HT1080 (cell line): ENCODE measurements at regions not wholly inside any gene's neighbourhood (a gene's known extent, or its start where the extent isn't known, plus 50 kb on each side); places are given as distances from the start of the nearest gene placed in this dataset.

ENCODE experiments used
- DNase-seq: peaks from one replicate; pipeline ENCODE4 v3.0.0-alpha.2; 2015; ENCODE audit warnings: low read depth

DNA sequence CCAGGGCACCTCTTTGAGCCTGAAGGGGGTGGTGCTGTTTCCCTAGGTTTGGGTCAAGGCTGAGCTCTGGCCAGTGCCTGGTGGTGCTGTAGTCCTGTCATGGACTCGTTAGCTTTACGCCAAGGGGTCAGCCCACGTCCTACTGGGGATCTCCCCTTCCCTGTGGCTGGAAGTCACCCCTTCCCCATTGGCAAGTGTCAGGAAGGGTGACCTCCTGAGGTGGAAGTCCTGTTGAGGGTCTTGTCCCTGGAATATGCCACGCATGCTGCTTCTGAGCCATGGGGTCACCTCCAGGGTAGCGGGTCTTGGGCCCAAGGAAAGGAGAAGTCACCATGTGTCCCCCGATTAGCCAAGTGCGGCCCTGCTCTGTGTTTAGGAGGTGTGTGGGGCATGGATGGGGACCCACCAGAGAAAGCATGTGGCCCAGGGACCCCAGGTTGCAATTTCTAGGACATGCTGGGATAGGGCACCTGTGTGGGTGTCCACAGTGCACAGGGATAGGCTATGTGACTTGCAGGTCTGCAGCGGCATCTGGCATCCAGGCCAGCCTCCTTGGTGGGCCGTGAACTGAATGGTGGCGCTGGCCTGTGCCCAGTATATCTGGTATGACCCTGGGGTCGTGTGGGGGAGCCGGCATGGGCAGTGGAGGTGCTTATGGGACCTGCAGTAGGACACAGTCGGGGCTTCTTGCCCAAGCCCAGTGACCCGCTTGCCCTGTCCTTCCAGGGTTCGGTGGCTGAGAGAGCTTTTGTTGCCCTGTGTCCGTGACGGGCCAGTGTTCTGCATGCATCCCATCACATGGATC is 226.7 kb downstream of the SNRPN start:
- DNase-seq: no peak

DNA sequence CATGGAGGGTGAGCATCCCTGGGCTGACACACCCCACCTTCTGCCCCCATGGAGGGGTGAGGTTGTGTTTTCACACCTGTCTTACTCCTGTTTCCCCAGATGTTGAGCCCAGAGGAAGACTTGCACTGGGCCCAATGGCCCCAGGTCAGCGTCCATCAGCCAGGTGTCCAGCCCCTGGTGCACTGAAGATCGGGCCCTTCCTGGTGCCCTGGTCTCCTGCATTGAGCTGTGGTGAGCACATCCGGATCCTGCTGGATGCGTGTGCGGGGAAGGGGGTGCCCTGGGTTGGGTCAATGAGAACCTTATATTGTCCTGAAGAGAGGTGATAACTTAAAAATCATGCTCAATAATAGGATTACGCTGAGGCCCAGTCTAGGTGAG is 227.3 kb downstream of the SNRPN start:
- DNase-seq: no peak

DNA sequence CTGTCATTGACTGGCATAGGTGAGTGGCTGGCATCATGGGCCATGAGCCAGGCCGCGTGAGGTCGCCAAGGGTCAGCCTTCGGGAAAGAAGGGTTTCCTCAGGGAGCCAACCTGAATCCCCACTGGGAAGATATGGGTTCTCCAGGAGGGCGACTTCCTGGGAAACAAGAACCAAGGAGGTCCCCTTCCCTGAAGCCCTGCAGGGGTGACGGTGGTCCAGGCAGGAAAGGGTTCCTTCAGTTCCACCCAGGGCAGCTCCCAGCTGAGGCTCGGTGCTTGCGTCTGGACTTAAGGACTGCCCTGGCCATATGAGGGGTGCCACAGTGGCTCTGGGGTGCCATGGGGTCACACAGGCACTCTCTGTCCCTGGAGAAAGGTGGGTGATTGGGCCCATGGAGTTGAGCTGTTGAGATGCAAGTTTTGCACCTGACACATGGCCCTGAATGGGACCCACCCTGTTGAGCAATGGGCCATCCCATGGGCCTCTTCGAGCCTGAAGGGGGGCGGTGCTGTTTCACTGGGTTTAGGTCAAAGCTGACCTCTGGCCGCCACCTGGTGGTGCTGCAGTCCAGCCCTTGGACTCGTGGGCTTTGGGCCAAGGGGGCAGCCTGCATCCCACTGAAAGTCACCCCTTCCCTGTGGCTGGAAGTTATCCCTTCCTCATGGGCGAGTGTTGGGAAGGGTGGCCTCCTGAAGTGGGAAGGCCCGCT is 228.1 kb downstream of the SNRPN start:
- DNase-seq: no peak

DNA sequence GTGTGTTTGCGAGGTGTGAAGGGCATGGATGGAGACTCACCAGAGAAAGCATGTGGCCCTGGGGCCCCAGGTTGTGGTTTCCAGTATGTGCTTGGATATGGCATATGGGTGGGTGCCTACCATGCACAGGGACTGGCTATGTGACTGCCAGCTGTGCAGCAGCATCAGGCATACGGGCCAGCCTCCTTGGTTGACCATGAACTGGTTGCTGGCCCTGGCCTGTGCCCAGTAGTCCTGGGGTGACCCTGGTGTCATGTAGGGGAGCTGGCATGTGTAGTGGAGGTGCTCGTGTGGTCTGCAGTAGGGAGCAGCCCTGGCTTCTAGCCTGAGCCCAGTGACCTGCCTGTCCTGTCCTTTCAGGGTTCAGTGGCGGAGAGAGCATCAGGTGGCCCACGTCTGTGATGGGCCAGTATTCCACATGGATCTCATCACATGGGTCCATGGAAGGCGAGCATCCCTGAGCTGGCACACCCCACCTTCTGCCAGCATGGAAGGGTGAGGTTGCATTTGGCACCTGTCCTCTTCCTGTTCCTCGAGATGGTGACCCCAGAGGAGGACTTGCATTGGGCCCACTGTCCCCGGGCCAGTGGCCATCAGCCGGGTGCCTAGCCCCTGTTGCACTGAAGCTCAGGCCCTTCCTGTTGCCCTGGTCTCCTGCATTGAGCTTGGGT is 228.9 kb downstream of the SNRPN start:
- DNase-seq: no peak

DNA sequence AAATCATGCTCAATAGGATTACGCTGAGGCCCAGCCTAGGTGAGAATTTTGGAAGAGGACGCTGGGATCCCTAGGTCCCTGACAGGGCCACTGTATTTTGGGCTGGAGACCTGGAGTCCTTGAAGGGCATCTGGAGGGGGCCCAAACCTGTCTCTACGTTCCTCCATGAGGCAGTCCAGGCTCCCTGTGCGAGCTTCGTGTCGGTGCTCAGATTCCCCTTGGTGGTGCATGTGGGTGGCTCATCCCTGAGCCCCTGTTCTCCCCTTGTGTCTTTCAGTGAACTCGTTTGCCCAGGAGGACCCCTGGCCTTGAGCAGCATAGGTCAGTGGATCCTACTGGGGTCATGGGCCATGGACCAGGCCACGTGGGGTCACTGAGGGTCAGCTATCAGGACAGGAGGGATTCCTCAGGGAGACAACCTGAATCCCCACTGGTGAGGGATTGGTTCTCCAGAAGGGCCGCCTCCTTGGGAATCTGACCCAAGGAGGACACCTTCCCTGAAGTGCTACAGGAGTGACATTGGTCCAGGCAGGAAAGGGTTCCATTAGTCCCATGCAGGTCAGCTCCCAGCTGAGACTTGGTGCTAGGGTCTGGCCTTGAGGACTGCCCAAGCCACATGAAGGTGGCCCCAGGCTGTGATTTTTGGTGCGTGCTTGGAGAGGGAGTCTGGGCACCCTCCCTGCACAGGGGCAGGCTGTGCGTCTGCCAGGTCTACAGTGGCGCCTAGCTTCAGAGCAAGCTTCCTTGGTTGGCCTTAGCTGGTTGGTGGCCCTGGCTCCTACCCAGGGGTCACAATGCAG is 229.8 kb downstream of the SNRPN start:
- no peak for DNase-seq

DNA sequence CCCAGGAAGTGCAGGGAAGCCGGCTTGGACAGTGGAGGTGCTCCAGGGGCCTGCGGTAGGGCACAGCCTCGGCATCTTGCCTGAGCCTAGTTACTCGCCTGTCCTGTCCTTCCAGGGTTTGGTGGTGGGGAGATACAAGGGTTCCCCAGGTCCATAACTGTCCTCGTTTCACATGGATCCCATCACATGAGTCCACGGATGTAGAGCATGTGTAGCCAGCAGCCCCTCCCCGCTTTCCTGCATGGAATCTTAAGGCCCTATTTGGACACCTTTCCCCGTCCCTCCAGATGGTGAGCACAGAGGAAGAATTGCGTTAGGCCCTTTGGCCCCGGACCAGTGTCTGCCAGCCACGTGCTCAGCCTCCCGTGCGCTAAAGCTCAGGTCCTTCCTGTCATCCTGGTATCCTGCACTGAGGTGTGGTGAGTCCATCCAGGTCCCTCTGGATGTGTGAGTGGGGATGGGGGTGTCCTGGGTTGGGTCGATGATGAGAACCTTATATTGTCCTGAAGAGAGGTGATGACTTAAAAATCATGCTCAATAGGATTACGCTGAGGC is 230.4 kb downstream of the SNRPN start:
- DNase-seq: no peak

DNA sequence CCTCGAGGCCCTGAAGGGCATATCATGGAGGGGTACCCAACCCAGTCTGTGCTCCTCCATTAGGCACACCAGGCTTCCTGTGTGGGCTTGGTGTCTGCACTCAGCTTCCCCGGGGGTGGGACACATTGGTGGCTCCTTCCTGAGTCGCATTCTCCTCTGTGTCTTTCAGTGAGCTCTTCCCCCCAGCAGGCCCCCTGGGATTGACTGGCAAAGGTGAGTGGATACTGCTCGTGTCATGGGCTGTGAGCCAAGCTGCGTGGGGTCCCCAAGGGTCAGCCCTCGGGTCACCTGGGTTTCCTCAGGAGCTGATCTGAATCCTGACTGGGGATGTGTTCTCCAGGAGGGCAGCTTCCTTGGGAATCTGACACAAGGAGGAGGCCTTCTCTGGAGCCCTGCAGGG is 231.0 kb downstream of the SNRPN start:
- no peak for DNase-seq

DNA sequence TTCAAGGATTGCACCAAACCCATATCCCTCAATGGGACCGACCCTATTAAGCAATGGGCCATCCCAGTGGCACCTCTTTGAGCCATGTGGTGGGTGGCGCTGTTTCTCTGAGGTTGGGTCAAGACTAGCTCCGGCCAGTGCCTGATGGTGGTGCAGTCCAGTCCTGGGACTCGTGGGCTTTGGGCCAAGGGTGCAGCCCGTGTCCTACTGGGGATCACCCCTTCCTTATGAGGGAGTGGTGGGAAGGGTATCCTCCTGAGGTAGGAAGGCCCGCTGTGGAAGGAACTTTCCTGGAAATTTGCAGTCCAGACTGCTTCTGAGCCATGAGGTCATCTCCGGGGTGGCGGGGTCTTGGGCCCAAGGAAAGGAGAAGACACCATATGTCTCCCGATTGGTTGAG is 231.6 kb downstream of the SNRPN start:
- no peak for DNase-seq

DNA sequence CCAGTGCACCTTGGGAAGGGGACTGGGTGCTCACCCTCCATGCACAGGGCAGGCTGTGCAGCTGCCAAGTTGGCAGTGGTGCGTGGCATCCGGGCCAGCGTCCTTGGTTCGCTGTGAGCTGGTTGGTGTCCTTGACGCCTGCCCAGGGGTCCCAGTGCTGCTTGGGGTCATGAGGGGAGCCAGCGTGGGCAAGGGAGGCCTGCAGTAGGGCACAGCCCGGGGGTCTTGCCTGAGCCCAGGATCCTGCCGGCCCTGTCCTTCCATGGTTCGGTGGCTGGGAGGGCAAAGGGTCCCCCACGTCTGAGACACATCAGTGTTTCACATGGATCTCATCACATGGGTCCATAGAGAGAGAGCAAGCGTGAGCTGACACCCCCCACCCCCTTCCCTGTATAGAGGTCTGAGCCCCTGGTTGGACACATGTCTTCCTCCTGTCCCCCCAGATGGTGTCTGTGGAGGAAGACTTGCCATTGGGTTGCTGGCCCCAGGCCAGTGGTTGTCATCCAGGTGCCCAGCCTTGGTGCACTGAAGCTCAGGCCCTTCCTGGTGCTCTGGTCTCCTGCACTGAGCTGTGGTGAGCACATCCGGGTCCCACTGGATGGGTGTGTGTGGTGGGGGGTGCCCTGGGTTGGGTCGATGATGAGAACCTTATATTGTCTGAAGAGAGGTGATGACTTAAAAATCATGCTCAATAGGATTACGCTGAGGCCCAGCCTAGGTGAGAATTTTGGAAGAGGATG is 232.3 kb downstream of the SNRPN start:
- no peak for DNase-seq

DNA sequence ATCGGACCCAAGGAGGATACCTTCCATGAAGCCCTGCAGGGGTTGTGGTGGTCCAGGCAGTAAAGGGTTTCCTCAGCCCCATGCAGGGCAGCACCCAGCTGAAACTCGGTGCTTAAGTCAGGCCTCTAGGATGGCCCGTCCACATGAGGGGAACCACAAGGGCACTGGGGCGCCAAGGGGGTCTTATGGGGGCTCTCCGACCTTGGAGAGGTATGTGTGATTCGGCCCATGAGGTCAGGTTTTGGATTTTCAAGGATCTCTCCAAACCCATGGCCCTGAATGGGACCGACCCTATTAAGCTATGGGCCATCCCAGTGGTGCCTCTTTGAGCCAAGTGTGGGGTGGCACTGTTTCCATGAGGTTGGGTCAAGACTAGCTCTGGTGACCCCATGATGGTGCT is 233.3 kb downstream of the SNRPN start:
- DNase-seq: no peak

DNA sequence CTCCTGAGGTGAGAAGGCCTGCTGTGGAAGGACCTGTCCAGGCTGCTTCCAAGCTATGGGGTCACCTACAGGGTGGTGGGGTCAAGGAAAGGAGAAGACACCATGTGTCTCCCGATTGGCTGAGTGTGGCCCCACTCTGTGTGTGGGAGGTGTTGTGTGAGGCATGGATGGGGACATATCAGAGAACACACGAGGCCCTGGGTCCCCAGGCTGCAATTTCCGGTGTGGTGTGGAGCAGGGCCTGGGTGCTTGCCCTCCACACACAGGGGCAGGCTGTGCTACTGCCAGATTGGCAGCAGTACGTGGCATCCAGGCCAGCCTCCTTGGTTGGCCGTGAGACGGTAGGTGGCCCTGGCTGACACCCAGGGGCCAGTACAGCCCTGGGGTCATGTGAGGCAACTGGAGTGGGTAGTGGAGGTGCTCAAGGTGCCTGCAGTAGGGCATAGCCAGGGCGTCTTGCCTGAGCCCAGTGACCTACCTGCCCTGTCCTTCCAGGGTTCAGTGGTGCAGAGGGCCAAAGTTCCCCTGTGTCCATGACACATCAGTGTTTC is 233.8 kb downstream of the SNRPN start:
- DNase-seq: no peak

DNA sequence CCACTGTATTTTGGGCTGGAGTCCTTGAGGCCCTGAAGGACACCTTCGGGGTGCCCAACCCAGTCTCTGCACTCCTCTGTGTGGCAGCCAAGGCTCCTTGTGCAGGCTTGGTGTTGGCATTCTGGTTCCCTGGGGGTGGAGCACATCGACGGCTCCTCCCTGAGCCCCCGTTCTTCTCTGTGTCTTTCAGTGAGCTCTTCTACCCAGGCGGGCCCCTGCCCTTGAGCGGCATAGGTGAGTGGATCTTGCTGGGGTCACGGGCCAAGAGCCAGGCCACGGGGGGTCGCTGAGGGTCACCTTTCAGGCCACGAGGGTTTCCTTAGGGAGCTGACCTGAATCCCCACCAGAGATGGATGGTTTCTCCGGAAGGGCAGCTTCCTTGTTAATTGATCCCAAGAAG is 234.8 kb downstream of the SNRPN start:
- DNase-seq: no peak

DNA sequence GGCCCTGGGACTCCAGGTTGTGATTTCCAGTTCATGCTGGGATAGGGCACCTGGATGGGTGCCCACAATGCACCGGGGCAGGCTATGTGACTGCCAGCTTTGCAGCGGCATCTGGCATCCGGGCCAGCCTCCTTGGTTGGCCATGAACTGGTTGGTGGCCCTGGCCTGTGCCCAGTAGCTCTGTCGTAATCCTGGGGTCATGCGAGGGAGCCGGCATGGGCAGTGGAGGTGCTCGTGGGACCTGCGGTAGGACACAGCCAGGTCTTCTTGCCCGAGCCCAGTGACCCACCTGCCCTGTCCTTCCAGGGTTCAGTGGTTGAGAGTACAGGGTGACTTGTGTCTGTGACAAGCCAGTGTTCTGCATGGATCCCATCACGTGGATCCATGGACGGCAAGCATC is 237.9 kb downstream of the SNRPN start:
- no peak for DNase-seq

DNA sequence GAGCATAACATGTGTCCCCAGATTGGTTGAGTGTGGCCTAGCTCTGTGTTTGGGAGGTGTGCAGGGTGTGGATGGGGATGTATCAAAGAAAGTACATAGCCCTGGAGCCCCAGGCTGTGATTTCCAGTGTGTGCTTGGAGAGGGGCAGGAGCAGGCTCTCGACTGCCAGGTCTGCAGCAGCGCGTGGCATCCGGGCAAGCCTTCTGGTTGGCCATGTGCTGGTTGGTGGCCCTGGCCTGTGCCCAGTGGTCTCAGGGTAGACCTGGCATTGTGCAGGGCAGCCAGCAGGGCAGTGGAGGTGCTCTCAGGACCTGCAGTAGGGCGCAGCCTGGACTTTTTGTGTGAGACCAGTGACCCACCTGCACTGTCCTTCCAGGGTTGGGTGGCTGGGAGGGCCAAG is 231.5 kb downstream of the UBE3A start:
- no peak for DNase-seq

DNA sequence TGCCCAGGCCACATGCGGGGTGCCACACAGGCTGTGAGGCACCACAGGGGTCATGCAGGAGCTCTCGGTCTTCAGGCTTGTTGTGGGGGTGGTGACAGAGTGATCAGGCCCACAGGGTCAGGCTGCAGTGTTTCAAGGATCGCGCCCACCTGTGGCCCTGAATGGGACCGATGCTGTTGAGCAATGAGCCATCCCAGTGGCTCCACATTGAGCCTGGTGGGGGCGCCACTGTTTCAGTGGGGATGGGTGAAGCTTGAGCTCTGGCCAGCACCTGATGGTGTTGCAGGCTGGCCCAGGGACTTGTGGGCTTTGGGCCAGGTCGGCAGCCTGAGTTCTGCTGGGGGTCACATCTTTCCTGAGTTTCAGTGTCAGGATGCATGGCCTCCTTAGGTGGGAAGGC is 230.1 kb downstream of the UBE3A start:
- no peak for DNase-seq

DNA sequence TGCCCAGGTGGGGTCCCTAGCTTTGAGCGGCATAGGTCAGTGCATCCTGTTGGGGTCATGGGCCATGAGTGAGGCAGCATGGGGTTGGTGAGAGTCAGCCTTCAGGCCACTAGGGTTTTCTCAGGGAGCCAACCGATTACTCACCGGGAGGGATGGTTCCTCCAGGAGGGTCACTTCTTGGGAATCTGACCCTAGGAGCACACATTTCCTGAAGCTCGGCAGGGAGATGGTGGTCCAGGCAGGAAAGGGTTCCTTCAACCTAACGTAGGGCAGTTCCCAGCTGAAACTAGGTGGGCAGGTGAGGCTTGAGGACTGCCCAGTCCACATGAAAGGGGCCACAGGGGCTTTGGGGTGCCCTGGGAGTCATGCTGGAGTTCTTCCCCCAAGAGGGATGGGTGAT is 218.0 kb downstream of the UBE3A start:
- no peak for DNase-seq

DNA sequence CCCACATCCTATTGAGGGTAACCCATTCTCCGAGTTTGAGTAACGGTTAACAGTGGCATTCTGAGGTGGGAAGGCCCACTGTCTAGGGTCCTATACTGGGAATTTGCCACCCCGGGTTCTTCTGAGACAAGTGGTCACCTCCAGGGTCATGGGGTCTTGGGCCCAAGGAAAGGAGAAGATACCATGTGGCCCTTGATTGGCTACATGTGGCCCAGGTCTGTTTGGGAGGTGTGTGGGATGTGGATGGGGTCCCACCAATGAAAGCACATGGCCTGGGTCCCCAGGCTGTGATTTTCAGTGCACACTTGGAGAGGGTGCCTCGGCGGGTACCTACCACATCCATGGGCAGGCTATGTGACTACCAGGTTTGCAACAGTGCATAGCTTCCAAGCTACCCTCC is 214.4 kb downstream of the UBE3A start:
- DNase-seq: no peak

DNA sequence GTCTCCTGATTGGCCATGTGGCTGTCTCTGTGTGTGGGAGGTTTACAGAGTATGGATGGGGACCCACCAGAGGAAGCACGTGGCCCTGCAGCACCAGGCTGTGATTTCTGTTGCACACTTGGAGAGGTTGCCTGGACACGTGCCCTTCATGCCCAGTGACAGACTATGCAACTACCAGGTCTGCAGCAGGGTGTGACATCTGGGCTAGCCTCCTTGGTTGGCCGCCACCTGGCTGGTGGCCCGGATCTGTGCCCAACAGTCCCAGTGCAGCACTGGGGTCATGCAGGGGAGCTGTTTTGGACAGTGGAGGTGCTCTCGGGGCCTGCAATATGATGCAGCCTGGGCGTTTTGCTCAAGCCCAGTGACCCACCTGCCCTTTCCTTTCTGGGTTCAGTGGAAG is 212.5 kb downstream of the UBE3A start:
- DNase-seq: no peak

DNA sequence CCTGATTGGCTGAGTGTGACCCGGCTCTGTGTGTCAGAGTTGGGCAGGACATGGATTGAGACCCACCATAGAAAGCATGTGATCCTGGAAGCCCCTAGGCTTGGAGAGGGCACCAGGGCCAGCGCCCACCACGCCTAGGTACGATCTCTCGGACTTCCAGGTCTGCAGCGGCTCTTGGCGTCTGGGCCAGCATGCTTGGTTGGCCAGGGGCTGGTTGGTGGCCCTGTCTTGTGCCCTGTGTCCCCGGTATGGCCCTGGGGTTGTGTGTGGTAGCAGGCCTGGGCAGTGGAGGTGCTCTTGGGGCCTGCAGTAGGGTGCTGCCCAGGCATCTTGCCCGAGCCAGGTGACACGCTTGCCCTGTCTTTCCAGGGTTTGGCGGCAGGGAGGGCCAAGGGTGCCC is 210.6 kb downstream of the UBE3A start:
- DNase-seq: no peak

DNA sequence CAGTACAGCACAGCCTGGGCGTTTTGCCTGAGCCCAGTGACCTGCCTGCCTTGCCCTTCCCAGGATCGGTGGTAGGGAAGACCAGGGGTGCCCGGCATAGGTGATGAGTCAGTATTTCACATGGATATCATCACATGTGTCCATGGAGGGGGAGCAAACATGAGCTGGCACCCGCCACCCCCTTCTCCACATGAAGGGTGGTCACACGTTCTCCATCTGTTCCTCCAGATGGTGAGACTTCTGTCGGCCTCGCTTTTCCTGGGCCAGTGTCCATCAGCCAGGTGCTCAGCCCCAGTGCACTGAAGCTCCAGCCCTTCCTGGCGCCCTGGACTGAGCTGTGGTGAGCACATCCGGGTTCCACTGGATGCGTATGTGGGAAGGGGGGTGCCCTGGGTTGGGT is 208.4 kb downstream of the UBE3A start:
- DNase-seq: no peak
